Suprapubic skin (tissue), 4 donors: ENCODE measurements at regions not wholly inside any gene's neighbourhood (a gene's known extent, or its start where the extent isn't known, plus 50 kb on each side); places are given as distances from the start of the nearest gene placed in this dataset.
"Not testable (repeated sequence)": the region's sequence is repeated elsewhere in the genome, so short reads cannot be mapped to it uniquely, and the experiment has no call there.

Experiments
- DNase-seq, 2 donors: peaks; one replicate each; pipeline ENCODE4 v3.0.0-alpha.2; 2019; ENCODE audit warnings: low spot score in 2 of 2
- H3K27ac ChIP-seq: fragments of 200-600 bp; sonication (generic); one replicate; pipeline ENCODE4 v1.5.1; 2019
- H3K27me3 ChIP-seq: fragments of 200-600 bp; sonication (generic); one replicate; pipeline ENCODE4 v1.5.1; 2019
- H3K36me3 ChIP-seq: fragments of 200-600 bp; sonication (generic); one replicate; pipeline ENCODE4 v1.5.1; 2019
- H3K4me1 ChIP-seq: fragments of 200-600 bp; sonication (generic); one replicate; pipeline ENCODE4 v1.5.1; 2019
- H3K4me3 ChIP-seq: fragments of 200-600 bp; sonication (generic); one replicate; pipeline ENCODE4 v1.5.1; 2019; ENCODE audit warnings: mild to moderate bottlenecking
- H3K9me3 ChIP-seq: fragments of 200-600 bp; sonication (generic); one replicate; pipeline ENCODE4 v1.5.1; 2019
- EP300 ChIP-seq: sonication (generic); formaldehyde crosslinking; IDR thresholded peaks from one replicate; pipeline ENCODE4 v1.6.1; 2017; ENCODE audit warnings: antibody characterized with exemption
- POLR2A ChIP-seq, 2 donors: fragments of 450-650 bp; IDR thresholded peaks; one replicate each; pipeline ENCODE4 v1.6.1; 2017; ENCODE audit warnings: antibody characterized with exemption in 2 of 2, mild to moderate bottlenecking in 2 of 2, moderate library complexity in 2 of 2
- POLR2AphosphoS5 ChIP-seq, 3 donors: sonication (generic); formaldehyde crosslinking; IDR thresholded peaks; one replicate each; pipeline ENCODE4 v1.6.1; 2017; ENCODE audit warnings: antibody characterized with exemption in 3 of 3
- WGBS: methylation state at CpG from one replicate; pipeline ENCODE4 v1.1.5; 2018; 5-methylcytosine and 5-hydroxymethylcytosine counted together
- TF ChIP-seq, protein P1 (sequence below), 2 donors: fragments of 200-600 bp in 1 of 2; fragments of 450-650 bp in 1 of 2; sonication (generic) in 1 of 2; IDR thresholded peaks; one replicate each; pipeline ENCODE4 v1.5.1; 2016 to 2019; ENCODE audit warnings: antibody characterized with exemption in 2 of 2, mild to moderate bottlenecking in 1 of 2, moderate library complexity in 1 of 2

DNA sequence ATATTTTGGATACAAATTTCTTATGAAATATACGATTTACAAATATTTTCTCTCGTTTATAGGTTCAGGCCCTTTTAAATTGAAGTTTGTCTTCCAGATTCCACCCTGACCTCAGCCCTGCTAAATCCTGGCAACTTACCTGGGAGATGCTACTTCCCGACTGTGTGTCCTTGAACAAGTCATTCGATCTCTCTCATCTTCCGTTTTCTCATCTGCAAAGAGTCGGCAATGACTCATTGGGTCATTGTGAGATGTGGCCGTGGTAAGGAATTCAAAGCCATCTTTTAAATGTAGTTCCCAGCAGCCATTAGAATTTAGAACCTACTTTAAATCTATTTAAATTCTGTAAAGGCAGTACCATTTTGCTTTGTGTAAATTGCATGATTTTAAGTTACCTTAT is 72.5 kb downstream of the LHX2 start:
- TF ChIP-seq EP300: no peak
- TF ChIP-seq, protein P1, sequence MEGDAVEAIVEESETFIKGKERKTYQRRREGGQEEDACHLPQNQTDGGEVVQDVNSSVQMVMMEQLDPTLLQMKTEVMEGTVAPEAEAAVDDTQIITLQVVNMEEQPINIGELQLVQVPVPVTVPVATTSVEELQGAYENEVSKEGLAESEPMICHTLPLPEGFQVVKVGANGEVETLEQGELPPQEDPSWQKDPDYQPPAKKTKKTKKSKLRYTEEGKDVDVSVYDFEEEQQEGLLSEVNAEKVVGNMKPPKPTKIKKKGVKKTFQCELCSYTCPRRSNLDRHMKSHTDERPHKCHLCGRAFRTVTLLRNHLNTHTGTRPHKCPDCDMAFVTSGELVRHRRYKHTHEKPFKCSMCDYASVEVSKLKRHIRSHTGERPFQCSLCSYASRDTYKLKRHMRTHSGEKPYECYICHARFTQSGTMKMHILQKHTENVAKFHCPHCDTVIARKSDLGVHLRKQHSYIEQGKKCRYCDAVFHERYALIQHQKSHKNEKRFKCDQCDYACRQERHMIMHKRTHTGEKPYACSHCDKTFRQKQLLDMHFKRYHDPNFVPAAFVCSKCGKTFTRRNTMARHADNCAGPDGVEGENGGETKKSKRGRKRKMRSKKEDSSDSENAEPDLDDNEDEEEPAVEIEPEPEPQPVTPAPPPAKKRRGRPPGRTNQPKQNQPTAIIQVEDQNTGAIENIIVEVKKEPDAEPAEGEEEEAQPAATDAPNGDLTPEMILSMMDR (IDR thresholded peaks at IDR 0.05): no peak
- no peak for TF ChIP-seq POLR2AphosphoS5 (IDR thresholded peaks at IDR 0.05)
- TF ChIP-seq POLR2A (IDR thresholded peaks at IDR 0.05): no peak

DNA sequence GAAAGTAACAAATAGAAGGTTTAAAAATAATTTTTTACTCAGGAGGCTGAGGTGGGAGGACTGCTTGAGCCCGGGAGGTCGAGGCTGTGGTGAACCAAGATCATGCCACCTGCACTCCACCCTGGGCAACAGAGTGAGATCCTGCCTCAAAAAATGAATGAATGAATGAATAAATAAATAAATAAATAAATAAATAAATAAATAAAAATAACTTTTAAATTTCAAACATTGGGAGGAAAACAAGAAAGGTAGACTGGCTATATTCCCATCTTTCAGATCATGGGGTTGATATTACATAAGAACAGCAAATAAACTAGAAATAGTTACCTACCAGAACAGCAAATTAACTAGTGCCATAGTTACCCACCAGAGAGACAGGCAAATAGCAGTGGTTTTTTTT is 75.7 kb downstream of the LHX2 start:
- H3K27ac ChIP-seq: no peak overlapping the region
- H3K27me3 ChIP-seq: peaks cover 7% of the 10 kb centered on the region
- no peaks in the 10 kb centered on the region for H3K36me3 ChIP-seq
- H3K9me3 ChIP-seq: no peaks in the 10 kb centered on the region
- no peak for DNase-seq
- H3K4me1 ChIP-seq: no peaks in the 10 kb centered on the region
- 89% methylated on average over 2 of the region's 2 CpGs for WGBS
- TF ChIP-seq, protein P1 (IDR thresholded peaks at IDR 0.05): no peak
- TF ChIP-seq EP300: no peak
- no peak for TF ChIP-seq POLR2AphosphoS5 (IDR thresholded peaks at IDR 0.05)
- TF ChIP-seq POLR2A (IDR thresholded peaks at IDR 0.05): no peak
- H3K4me3 ChIP-seq: no peak overlapping the region

More for the DNA sequence above, 72.5 kb downstream of the LHX2 start:
- Histone ChIP-seq H3K9me3 (no peaks in the 10 kb centered on the region), H3K27ac (no peak overlapping the region), H3K4me3 (no peak overlapping the region), H3K27me3 (peaks cover 2% of the 10 kb centered on the region), H3K4me1 (peaks cover 3% of the 10 kb centered on the region), H3K36me3 (no peaks in the 10 kb centered on the region)
- WGBS: 84% methylated on average over 7 of the region's 7 CpGs
- no peak for DNase-seq

DNA sequence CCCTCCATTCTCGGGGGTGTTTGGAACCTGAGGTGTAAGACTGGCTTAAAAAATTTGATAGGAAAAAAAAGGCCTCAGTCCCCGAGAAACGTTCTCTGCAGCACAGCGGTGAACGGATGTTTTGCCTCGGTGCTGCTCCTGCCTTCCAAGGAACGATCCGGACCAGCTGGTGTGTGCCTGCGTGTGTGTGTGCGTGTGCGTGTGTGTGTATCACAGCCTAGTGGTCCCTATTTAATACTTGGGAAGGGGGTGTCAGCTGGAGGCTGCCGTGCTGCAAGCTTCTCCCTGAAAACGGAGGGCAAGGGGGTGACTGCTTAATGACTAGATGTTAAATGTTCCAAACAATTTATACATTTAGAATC is 76.9 kb downstream of the LHX2 start:
- TF ChIP-seq POLR2A (IDR thresholded peaks at IDR 0.05) (no peak), POLR2AphosphoS5 (IDR thresholded peaks at IDR 0.05) (no peak), EP300 (no peak)
- TF ChIP-seq, protein P1 (IDR thresholded peaks at IDR 0.05): no peak
- DNase-seq: no peak

DNA sequence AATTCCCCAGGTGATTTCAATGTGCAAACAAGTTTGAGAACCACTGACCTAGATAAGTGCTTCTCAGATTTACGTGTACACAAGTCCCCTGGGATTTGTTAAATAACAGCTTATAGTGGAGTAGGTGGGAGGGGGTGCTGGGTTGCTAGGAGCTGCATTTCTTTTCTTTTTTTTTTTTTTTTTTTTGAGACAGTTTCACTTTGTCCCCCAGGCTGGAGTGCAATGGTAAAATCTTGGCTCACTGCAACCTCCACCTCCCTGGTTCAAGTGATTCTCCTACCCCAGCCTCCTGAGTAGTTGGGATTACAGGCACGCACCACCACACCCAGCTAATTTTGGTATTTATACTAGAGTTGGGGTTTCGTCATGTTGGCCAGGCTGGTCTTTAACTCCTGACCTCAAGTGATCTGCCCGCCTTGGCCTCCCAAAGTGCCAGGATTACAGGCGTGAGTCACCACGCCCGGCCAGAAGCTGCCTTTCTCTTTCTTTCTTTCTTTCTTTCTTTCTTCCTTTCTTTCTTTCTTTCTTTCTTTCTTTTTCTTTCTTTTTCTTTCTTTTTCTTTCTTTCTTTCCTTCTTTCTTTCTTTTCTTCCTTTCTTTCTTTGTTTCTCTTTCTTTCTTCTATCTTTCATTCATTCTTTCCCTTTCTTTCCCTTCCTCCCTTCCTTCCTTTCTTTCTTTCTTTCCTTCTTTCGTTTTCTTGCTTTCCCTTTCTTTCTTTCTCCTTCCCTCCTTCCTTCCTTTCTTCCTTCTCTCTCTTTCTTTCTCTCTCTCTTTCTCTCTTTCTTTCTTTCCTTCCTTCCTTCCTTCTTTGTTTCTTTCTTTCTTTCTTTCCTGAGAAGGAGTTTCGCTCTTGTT is 78.3 kb downstream of the LHX2 start:
- WGBS: 76% methylated on average over 9 of the region's 9 CpGs
- H3K4me1 ChIP-seq, H3K27ac ChIP-seq, H3K27me3 ChIP-seq, H3K4me3 ChIP-seq, DNase-seq, H3K36me3 ChIP-seq, H3K9me3 ChIP-seq: not testable (repeated sequence)

More for the DNA sequence above, 76.9 kb downstream of the LHX2 start:
- peaks cover 7% of the 10 kb centered on the region for H3K27me3 ChIP-seq
- H3K9me3 ChIP-seq: no peaks in the 10 kb centered on the region
- no peak overlapping the region for H3K4me3 ChIP-seq
- no peaks in the 10 kb centered on the region for H3K4me1 ChIP-seq
- WGBS: 76% methylated on average over 13 of the region's 13 CpGs
- no peaks in the 10 kb centered on the region for H3K36me3 ChIP-seq
- H3K27ac ChIP-seq: no peak overlapping the region

DNA sequence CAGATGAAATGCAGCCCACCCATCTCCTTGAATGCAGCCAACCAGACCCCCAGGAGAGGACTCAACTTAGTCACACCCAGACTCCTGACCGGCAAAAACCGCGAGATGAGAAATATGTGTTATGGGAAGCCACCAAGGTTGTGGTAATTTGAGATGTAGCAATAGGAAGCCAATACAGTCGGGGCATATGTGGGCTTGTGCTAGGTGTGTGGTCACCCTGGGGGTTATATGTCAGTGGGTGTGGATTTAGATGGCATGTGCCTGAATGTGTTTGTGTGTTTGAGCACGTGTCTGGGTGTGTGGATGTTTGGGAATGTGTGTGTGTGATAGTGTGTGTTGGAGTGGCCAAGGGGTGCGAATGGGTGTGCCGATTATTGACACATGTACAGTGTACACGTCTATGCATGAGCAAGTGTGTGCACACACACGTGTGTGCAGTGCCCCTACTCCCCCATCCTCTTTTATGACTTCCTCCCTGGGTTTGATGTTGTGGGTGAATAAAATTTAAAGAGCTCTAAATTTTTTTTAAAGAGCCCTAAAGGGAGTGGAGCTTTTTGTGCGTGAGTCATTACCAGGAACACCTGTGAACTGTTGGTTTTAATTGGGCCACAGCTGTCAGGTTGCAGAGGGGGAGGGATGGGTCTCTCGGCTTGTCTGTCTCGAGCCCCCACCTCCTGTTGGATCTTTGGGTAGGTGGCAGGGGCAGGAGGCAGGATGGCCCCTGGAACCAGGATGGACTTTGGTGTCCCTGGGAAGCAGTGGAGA is 86.8 kb downstream of the LHX2 start:
- TF ChIP-seq EP300: no peak
- no peaks in the 10 kb centered on the region for H3K36me3 ChIP-seq
- H3K27me3 ChIP-seq: peaks cover 13% of the 10 kb centered on the region
- no peak overlapping the region for H3K4me3 ChIP-seq
- H3K27ac ChIP-seq: no peak overlapping the region
- H3K4me1 ChIP-seq: no peaks in the 10 kb centered on the region
- DNase-seq: no peak
- no peaks in the 10 kb centered on the region for H3K9me3 ChIP-seq
- 40% methylated on average over 12 of the region's 12 CpGs for WGBS

DNA sequence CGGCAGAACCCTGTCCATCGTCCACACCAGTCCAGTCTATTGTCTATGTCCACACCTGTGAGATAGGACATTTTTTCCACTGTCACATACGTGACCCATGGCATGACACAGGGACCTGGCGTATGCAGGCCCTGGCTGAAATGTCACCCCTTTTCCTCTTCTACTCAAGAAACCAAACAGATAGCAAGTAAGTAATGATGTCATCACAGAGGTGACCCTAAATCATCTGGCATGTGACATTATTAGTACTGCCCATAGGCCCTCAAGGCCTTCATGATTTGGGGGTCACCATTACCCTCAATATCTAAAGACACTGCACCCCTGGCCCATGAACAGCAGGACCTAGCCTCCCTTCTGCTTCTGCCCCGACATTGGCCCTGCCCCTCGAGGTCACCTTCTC is 88.3 kb downstream of the LHX2 start:
- DNase-seq: no peak
- no peaks in the 10 kb centered on the region for H3K4me1 ChIP-seq
- WGBS: 72% methylated on average over 6 of the region's 6 CpGs
- no peak overlapping the region for H3K27ac ChIP-seq
- peaks cover 13% of the 10 kb centered on the region for H3K27me3 ChIP-seq
- H3K36me3 ChIP-seq: no peaks in the 10 kb centered on the region
- TF ChIP-seq, protein P1 (IDR thresholded peaks at IDR 0.05): no peak
- TF ChIP-seq EP300 (no peak), POLR2A (IDR thresholded peaks at IDR 0.05) (no peak), POLR2AphosphoS5 (IDR thresholded peaks at IDR 0.05) (no peak)
- H3K9me3 ChIP-seq: no peaks in the 10 kb centered on the region
- H3K4me3 ChIP-seq: no peak overlapping the region
